Ishikawa (cell line): ENCODE measurements at regions not wholly inside any gene's neighbourhood (a gene's known extent, or its start where the extent isn't known, plus 50 kb on each side); places are given as distances from the start of the nearest gene placed in this dataset.

Experiments used
- CEBPB ChIP-seq: IDR thresholded peaks from 2 replicates; pipeline ENCODE4 v1.6.1; 2012
- CREB1 ChIP-seq: IDR thresholded peaks from 2 replicates; pipeline ENCODE4 v1.6.1; 2012; ENCODE audit warnings: low read depth
- EP300 ChIP-seq: IDR thresholded peaks from 2 replicates; pipeline ENCODE4 v1.6.1; 2012; ENCODE audit warnings: borderline replicate concordance
- FOXM1 ChIP-seq: IDR thresholded peaks from 2 replicates; pipeline ENCODE4 v1.6.1; 2012; ENCODE audit warnings: low read depth, borderline replicate concordance
- MAX ChIP-seq: IDR thresholded peaks from 2 replicates; pipeline ENCODE4 v1.6.1; 2012
- RAD21 ChIP-seq: IDR thresholded peaks from 2 replicates; pipeline ENCODE4 v1.6.1; 2012; ENCODE audit warnings: low read depth
- REST ChIP-seq: IDR thresholded peaks from 2 replicates; pipeline ENCODE4 v1.6.1; 2012; ENCODE audit warnings: low read depth, mild to moderate bottlenecking
- TCF12 ChIP-seq: IDR thresholded peaks from 2 replicates; pipeline ENCODE4 v1.6.1; 2012; ENCODE audit warnings: low read depth
- TEAD4 ChIP-seq: IDR thresholded peaks from 2 replicates; pipeline ENCODE4 v1.6.1; 2012
- YY1 ChIP-seq: IDR thresholded peaks from 2 replicates; pipeline ENCODE4 v1.6.1; 2012; ENCODE audit warnings: low read depth

- TF ChIP-seq REST: no peak
- no peak for TF ChIP-seq CREB1
- TF ChIP-seq TCF12: no peak
- TF ChIP-seq EP300: no peak
- no peak for TF ChIP-seq MAX
- TF ChIP-seq RAD21: no peak
- TF ChIP-seq CEBPB: no peak
- TF ChIP-seq YY1: no peak
- no peak for TF ChIP-seq FOXM1
- TF ChIP-seq TEAD4: no peak
These were observed 1946.7 kb upstream of the FLRT2 start for GRCh38 chr14:83583201-83583600.
